Fibroblast of mammary gland (primary cell): ENCODE measurements at regions not wholly inside any gene's neighbourhood (a gene's known extent, or its start where the extent isn't known, plus 50 kb on each side); places are given as distances from the start of the nearest gene placed in this dataset.

Source experiments
- DNase-seq: peaks from one replicate; pipeline ENCODE4 v3.0.0-alpha.2; 2010; ENCODE audit warnings: low read depth
- H3K4me3 ChIP-seq: 2 replicates; pipeline ENCODE4 v1.5.1; 2011; ENCODE audit warnings: low read depth, mild to moderate bottlenecking, low read length, moderate library complexity; ENCODE audit not compliant: control insufficient read depth
- TF ChIP-seq, protein P1 (sequence below): conservative IDR thresholded peaks from 2 replicates; pipeline ENCODE4 v1.5.1; 2011; ENCODE audit warnings: low read depth, low read length, inconsistent platforms; ENCODE audit not compliant: control insufficient read depth, insufficient read depth

GRCh38 chr2:242011167-242011513 lies 141.6 kb downstream of the RTP5 start:
- no peak overlapping the region for H3K4me3 ChIP-seq
- TF ChIP-seq, protein P1, sequence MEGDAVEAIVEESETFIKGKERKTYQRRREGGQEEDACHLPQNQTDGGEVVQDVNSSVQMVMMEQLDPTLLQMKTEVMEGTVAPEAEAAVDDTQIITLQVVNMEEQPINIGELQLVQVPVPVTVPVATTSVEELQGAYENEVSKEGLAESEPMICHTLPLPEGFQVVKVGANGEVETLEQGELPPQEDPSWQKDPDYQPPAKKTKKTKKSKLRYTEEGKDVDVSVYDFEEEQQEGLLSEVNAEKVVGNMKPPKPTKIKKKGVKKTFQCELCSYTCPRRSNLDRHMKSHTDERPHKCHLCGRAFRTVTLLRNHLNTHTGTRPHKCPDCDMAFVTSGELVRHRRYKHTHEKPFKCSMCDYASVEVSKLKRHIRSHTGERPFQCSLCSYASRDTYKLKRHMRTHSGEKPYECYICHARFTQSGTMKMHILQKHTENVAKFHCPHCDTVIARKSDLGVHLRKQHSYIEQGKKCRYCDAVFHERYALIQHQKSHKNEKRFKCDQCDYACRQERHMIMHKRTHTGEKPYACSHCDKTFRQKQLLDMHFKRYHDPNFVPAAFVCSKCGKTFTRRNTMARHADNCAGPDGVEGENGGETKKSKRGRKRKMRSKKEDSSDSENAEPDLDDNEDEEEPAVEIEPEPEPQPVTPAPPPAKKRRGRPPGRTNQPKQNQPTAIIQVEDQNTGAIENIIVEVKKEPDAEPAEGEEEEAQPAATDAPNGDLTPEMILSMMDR, result no peak
- no peak for DNase-seq

DNA sequence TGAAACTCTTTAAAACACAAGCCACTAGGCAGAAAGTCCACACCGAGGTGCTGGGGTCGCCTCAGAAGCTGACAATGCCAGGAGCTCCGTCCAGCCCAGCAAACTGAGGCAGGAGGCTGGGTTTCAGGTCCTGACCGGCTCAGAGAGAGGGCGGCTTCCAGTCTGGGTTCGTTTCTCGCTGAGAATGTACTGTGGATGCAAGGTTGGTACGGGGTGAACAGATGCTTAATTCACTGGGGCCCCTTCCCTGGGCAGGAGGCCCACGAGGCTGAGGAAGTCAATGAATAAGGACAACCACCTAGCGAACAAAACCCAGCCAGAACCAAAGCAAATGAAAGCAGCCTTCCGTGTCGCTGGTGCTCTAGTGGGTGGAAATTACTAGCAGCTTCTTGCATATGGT lies 142.0 kb downstream of the RTP5 start:
- DNase-seq, result no peak
- TF ChIP-seq, protein P1, result no peak
- H3K4me3 ChIP-seq, result no peak overlapping the region

- no peak for DNase-seq
- H3K4me3 ChIP-seq, result no peak overlapping the region
- TF ChIP-seq, protein P1, result no peak
Measured at GRCh38 chr2:242011991-242012764, 142.6 kb downstream of the RTP5 start.

DNA sequence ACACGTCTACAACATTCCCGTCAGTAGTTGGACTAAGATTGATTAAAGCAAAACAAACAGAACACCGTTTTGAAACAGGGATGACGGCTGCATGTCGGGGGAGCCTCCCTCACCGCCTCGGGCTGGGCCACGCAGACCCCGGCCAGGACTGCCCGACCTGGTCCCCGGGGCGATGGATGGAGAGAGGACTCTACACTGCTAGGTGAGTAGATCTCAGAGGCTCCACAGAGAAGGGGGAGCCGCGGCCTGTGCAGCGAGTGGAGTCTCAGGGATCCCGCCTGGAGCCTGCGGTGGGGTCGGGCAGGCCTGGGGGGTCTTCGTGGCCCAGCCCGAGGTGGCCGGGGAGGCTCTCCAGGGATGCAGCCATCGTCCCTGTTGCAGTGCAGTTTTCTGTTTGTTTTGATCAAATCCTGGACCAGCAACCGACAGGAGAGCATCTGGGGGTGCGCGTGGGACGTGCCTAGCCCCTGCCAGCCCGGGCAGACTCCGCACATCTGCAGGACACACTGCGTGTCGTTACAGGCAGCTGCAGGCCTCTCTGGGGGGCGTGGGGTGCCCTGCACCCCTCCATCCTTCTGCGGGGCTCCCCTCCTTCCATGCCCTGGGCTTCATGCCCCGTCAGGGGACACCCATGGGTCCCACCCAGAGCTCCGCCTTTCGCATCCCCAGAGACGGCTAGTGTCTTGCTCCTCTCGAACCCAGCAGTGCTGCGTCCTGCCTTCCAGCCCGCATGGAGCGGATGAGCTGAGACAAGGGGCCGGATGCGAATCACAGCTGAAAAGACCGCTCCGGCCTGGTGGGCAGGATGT lies 143.6 kb downstream of the RTP5 start:
- TF ChIP-seq, protein P1, result no peak
- H3K4me3 ChIP-seq, result no peak overlapping the region
- no peak for DNase-seq

DNA sequence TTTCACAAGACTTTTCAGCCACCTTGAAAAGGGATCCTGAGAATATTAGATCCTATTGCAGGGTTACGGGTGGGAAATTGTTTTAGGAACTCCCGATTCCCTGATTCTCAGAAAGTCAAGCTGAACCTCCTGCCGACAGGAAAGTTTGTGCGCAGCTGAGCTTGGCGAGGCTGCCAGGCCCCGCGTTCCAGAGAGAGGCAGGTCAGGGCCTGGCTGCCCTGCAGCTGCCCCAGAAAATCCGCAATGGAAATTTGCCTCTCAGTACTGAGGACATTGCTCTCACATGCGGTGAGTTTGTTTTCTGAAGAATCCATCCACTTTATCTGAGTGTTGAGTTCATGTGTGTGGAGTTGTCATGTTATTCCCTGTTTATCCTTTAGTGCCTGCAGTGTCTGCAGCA lies 144.2 kb downstream of the RTP5 start:
- H3K4me3 ChIP-seq, result no peak overlapping the region
- no peak for DNase-seq
- TF ChIP-seq, protein P1, result no peak

- TF ChIP-seq, protein P1, result no peak
- no peak overlapping the region for H3K4me3 ChIP-seq
- no peak for DNase-seq
Measured at GRCh38 chr2:242015108-242016065, 145.9 kb downstream of the RTP5 start.
